ENCODE measurements at regions not wholly inside any gene's neighbourhood (a gene's known extent, or its start where the extent isn't known, plus 50 kb on each side); places are given as distances from the start of the nearest gene placed in this dataset.
"Not testable (repeated sequence)": the region's sequence is repeated elsewhere in the genome, so short reads cannot be mapped to it uniquely, and the experiment has no call there.

DNA sequence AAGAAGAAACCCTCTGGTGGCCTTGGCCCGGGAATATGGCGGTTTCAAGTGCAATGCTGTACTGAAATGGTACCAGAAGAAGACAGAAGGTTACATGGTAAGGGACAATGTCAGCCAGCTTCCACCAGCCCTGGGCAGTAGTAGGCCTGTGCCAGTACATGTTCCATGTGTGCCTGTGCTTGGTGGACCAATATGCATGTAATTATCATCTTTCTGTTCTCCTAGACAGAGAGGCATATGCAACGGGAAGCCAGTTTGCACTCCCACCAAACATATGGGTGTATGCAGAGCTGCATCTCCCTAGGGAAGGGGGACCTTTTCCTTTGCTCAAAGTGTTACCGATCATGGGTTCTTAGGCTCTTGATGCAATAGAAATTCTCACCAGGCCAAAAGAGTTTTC is 80.9 kb upstream of the ADORA2B start:
- not testable (repeated sequence) for DNase-seq

DNA sequence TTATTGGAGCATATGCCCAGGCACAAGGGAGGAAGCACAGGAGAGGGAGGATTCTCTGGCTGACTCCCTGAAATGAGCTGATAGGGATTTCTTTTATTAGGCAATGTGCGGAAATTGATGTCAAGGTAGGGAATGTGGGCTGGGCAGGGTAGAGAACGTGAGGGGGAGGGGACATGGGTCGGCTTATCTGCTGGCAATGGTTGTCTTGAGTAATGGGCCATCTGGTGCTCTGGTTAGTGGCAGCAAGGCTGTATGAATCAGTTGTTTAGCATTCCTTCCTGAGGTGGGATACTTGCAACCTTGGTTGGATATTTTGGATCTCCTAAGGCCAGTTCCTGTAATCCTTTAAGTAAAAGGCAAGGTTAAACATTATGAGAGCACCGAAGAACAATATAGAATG is 80.5 kb upstream of the ADORA2B start:
- DNase-seq = not testable (repeated sequence)

DNA sequence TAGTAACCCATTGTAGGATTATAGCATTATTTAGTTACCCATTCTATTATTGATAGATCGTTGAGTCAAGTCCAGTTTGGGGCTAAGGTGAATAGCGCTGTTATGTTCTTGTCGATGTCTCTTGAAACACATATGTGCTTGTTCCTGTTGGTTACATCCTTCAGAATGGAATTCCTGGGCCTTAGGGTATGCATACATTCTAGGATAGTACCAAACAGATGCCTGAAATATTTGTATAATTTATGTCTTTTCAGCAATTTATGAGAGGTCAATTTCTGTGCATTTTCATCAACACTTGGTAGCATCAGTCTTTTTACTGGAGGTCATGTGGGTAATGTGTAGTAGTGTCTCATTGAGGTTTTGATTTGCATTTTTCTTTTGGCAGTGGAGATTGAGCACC is 78.9 kb upstream of the ADORA2B start:
- DNase-seq = not testable (repeated sequence)

DNA sequence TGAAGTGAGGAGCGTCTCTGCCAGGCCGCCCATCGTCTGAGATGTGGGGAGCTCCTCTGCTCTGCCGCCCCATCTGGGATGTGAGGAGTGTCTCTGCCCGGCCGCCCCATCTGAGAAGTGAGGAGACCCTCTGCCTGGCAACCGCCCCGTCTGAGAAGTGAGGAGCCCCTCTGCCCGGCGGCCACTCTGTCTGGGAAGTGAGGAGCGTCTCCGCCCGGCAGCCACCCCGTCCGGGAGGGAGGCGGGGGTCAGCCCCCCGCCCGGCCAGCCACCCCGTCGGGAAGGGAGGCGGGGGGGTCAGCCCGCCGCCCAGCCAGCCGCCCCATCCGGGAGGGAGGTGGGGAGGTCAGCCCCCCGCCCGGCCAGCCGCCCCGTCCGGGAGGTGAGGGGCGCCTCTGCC is 77.6 kb upstream of the ADORA2B start:
- not testable (repeated sequence) for DNase-seq

DNA sequence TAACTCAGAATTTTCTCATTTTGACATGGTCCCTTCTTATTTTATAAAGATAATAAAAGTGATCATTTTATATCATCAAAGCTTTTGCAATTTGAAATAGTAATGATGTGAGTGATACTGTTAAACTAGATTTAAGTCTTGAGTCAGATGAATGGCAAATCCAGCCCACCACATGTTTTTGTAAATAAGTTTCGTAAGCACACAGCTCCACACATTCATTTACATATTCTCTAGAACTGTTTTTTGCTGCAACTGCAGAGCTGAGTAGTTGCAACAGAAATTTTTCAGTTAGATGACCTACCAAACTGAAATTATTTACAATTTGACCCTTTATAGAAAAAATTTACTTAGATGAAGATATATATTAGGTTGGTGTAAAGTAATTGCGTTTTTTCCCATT is 75.1 kb upstream of the ADORA2B start:
- not testable (repeated sequence) for DNase-seq

DNA sequence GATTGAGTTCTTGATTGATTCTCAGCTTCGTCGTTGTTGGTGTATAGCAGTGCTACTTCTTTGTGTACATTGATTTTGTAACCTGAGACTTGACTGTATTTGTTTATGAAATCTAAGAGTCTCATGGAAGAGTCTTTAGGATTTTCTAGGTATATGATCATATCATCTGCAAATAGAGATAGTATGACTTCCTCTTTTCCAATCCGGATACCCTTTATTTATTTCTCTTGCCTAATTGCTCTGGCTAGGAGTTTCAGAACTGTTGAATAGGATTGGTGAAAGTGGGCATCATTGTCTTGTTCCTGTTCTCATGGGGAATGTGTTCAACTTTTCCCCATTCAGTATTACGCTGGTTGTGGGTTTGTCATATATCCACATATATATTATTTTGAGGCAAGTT is 72.3 kb upstream of the ADORA2B start:
- DNase-seq = not testable (repeated sequence)

DNA sequence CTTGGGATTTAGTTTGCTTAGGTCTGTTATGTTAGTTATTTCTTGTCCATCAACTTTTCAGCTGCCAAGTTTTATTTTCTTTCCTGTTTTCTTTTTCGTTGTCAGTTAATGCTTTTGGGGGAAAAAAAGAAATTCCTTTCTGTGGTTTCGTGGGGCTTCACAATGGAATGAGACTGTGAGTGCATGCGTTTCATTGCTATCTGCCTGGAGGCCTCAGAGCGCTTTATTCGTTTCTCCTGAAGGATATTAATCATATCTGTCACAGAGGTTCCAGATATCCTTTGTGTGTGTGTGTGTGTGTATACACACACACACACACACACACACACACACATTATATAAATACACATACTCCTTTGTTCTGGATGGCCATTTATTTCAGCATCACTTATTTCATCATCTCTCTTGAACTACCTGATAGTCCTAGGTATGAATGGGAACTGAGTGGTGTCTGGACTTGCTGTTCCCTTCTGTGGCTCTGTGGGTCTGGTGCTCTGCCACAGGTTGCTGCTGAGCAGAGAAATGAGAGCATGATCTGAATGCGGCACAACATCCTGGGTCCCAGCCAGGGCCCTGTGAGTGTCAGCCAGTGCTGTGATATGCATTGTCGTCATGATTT is 66.9 kb upstream of the ADORA2B start:
- not testable (repeated sequence) for DNase-seq

DNA sequence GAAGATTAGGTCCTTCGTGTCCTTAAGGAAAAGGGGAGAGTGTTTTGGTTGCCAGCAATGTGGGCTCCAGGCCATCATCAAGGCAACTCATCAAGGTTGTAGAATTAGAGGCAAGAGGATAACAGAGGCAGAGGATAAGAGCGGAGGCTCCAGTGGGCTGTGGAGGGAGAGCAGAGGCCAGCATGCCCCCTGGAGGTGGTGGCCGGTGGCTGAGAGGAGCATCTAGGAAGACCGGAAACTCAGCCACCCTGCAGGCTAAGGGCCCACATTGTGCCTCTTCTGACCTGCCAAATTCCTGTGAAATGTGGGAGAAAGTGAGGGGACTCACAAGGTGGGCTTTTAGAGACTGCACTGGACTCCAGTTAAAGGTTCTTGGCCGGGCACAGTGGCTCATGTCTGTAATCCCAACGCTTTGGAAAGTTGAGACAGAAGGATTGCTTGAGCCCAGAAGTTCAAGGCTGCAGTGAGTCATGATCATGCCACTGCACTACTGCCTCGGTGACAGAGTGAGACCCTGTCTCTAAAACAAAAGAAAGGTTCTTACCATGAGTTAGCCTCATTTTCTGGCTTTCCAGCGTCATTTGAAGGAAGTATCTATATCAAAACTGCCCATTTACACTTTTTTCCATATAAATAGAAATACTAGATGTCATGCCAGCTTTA is 62.7 kb upstream of the ADORA2B start:
- DNase-seq = no peak

DNA sequence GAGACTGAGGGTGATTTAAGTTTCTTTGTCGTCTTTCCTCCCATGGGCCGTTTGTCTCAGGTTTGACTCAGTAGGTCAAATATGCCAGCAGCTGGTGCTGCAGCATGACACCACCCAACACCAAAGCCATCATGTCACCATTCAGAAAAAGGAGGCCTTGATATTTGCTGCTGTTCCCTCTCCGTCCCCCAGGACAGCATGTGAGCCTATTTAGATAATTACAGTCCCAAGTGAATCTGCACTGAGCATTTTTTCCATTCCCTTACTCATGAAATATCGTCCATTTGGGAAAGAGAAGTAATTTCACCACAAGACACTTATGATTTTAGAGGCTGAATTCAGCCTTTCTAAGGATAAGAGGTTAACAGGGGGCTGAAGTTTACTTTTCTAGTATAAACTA is 62.2 kb upstream of the ADORA2B start:
- no peak for DNase-seq

DNA sequence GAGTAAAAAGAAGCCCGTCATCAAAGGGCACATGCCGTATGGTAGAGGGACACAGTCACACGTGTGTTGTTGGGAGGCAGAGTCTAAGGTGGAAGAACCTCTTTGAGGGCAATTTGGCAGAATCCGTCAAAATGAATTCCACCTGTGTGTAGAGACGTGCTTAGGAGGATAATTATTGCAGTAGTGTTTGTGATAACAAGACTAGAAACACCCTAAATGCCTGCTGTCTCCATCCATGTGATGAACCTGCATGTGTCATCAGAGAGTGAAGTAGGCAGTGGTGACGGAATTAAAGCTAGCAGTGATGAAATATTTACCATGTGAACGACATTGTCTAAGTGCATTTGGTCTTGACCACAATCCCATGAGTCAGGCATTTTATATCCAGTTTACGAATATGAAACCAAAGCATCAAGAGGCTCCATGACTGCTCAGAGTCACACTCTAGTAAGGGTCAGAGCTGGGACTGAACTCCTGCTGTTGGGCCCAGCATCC is 61.3 kb upstream of the ADORA2B start:
- no peak for DNase-seq

DNA sequence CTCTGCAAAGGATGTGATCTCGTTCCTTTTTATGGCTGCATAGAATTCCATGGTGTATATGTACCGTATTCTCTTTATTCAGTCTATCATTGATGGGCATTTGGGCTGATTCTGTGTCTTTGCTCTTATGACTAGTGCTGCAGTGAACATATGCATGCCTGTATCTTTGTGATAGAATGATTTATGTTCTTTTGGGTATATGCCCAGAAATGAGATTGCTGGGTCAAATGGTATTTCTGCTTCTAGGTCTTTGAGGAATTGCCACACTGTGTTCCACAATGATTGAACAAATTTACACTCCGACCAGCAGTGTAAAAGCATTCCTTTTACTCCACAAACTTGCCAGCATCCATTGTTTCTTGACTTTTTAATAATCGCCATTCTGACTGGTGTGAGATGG is 60.2 kb upstream of the ADORA2B start:
- no peak for DNase-seq

DNA sequence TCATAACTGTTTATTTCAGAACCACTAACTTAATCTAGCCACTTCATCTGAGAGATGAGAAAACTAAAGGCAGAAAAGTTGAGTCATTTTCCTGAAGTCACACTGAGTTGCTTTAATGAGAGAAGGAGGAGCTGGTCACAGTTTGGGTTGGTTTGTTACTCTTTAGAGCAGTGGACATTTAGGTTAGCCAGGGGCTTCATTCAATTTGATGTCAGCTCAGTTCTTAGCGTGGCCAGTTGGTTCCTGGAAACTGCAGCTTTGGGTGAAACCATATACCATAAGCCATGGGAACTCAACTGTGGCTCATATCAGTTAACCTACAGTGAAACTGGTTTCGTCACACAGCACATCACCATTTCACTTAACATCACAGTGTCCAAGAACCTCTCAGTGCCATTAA is 59.2 kb upstream of the ADORA2B start:
- DNase-seq = no peak

DNA sequence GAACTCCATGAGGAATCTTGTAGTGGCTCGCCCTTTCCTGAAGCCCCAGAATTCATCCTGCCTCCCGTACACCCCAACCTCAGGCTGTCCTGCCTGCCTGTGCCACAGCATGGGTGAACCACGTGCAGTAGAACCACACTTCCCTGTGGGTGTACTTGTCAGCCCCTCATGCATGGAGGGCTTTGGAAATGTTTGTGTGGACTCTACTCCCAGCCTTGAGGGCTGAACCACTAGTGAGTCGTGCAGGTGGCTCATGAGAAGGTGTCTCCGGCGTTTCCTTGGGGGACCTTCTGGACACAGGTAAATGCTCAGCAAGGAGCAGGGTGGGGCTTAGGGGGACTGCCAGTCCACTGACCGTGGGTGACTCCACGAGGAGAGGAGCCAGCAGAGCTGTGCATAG is 58.7 kb upstream of the ADORA2B start:
- no peak for DNase-seq

DNA sequence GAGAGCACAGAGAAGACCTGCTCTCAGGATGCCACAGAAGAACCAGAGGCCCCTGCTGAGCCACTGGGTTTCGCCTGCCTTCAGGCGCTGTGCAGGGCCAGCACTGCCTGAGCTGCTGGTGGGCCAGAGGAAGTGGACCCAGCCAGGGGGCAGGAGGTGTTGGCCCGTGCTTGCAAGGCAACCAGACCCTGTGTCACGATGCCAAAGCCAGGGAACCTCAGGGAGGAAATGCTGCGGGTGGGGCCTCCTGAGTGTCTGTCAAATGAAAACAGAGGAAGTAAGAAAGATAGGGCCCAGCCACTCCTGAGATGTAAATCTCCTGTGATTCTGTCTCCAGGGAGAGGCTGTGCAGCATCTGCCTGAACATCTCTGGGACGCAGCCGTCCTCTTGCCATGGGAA is 58.1 kb upstream of the ADORA2B start:
- DNase-seq = no peak

DNA sequence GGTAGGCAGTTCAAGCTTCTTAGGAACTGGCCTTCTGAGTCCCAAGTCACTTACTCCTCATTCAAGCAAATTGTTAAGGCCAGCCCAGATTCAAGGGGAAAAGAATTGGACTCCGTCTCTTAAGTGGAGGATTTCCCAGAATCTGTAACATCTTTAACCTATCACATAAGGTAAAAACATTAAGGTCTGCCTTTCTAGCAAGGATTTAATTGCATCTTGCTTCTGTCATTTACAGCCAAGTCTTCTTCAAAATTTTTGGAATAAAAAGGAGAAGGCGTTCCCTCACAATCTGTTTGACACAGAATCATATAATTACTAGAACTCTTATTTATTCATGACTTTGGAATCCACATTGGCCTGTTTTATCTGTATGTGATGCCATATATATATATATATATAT is 56.5 kb upstream of the ADORA2B start:
- no peak for DNase-seq

DNA sequence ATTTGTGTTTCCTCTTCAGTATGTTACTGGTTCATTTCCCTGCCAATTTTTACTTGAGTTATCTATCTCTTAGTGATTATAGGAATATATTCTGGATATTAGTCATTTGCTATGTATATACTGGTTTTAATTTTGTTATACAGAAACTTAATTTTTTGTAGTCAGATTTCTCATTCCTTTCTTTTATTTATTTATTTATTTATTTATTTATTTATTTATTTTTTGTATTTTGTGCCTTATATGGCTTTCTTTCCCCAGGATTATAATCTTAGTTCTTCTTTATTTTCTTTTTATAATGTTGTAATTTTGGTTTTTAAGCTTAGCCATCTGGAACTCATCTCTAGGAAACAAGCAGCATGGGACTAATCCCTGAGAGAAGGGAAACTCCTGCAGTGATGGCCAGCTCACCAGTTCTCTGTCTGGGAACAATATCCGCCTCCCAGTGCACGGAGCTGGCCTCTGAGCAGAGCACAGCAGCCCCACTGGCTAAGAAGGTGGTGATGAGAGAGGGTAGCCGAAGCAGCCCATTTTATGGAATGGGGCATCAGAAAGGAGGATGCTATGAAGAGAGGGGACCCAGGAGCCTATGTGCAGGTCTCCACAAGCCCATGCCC is 54.5 kb upstream of the ADORA2B start:
- DNase-seq = no peak

DNA sequence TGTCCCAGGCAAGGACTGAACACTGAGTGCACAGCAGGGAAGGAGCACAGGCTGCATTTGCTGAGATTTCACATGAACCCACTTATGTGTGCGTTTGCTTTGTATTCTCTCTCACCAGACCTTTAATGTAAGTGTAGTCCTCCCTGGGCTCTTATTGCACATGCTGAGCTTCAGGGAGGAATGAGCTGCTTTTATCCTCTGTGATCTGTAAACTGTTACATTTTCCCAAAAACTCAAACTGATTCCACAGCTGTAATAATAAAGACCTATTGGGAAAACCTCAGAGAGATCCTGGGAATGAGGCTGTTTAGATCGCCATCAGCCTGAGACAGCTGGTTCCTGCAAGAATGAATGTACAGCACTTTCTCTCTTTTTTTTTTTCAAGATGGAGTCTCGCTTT is 53.6 kb upstream of the ADORA2B start:
- DNase-seq = no peak

DNA sequence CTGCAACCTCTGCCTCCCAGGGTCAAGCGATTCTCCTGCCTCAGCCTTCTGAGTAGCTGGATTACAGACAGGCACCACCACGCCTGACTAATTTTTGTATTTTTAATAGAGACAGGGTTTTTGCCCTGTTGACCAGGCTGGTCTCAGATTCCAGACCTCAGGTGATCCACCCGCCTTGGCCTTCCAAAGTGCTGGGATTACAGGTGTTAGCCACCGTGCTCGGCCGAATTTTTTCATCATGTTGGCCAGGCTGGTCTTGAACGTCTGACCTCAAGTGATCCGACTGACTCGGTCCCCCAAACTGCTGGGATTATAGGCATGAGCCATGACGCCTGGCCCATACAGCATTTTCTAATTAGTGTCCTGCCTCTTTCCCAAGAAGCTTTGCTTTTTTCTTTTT is 52.7 kb upstream of the ADORA2B start:
- no peak for DNase-seq

DNA sequence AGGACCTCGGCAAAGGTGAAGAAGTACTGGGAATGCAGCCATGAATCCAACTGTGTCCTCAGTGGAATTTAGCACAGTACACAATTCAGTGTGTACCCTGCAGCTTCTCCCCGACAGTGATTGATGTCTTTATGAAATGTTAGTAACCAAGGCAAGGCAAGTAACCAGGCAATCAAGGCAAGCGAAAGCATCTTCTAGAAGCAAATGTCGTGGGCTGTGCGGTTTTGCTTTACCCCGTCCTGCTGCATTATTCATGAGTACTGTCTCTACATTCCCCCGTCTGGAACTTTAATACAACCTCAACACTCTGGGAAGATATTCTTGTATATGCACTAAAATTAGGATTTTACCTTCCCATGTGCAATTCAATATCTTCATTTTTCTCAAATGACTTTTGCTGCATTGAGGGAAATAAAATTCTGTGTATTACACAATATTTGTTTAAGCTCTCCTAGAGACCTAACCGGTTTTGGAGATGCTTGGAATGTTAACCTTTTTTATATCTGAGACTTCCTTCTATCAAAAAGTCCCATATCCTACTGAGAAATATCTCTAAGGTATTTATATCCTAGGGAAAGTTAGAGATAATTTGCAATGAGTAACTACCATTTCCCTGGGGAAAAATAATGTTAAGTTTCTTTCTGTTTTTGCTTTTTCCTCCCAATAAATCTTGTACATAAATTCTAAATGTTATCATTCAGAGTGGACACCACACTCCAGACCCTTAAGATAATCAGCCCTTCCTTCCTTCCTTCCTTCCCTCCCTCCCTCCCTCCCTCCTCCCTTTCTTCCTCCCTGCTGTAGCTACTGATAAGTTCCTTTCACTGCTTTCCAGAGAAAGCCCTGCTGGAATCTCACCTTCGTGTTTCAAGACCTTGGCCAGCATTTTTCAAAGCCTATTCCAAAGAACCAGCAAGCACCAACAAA is 51.9 kb upstream of the ADORA2B start:
- no peak for DNase-seq

DNA sequence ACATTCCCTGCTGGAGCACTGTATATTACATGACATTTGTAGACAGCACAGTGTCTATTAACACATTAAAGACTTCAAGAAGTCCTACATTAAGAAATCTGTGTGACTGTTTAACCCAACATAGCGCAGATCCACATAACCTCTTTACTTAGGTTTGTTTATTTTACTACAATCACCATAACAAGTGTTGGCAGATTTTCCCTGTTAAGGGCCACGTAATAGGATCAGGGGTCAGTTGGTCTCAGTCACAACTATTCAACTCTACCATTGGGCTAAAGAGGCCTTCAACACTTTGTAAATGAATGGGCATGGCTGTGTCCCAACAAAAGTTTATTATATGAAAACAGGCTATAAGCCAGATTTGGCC is 51.3 kb upstream of the ADORA2B start:
- no peak for DNase-seq

DNA sequence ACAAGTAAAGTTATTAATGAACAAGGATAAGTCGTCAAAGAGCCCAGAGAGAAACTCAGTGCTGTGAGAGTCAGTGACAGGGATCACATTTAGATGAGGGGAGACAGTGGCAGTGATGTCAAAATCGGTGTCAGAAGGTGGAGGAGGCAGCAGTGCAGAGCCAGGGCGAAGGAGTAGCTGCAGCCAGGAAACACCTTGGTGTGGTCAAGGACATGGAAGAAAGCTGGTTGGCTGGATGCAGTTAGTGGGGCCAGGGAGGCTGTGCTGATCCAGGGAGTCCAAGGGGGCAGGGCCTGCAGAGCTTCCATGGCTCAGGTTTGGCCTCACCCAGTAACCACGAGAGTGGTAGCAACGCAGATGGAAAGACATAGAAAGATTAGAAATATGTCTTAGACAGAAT is 50.7 kb upstream of the ADORA2B start:
- DNase-seq = no peak

DNA sequence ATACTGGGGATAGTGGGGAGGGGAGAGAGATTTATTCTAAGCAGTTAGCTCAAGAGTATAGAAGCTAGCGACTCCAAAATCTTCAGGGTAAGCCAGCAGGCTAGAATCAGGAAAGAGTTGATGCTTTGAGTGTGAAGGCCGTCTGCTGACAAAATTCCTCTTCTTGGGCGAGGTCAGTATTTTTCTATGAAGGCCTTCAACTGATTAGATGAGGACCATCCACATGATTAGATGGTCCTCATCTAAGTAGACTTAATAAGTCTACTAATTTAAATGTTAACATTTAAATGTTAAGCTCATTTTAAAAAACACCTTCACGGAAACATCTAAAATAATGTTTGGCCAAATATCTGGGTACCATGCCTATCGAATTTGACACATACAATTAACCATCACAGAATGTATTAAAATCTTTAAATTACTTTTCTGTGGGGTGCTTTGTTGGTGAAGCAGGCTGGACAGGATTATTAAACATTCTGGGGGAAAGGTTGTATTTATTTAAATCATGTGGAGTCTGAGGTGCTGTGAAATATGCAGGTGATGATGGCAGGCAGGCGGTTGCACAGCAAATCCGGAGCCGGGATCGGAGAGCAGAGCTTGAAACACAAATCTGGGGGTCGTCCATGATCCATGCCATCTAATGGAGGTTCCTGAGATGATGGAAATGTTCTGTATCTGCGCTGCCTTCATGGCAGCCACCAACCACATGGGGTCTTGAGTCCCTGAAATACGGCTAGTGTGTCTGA is 49.8 kb upstream of the ADORA2B start:
- no peak for DNase-seq
